AG04450 (cell line): ENCODE measurements at regions not wholly inside any gene's neighbourhood (a gene's known extent, or its start where the extent isn't known, plus 50 kb on each side); places are given as distances from the start of the nearest gene placed in this dataset.

Experiments
- CTCF ChIA-PET: fragments of 300-600, 350-600 bp; formaldehyde crosslinking; extraction: SDS; loops from one replicate; lab custom pipeline; 2022; ENCODE audit warnings: antibody characterized with exemption, inconsistent platforms; lab: Charles Lee
- POLR2A ChIA-PET: fragments of 350-600 bp; formaldehyde crosslinking; extraction: SDS; loops from one replicate; lab custom pipeline; 2021; ENCODE audit warnings: antibody characterized with exemption, inconsistent platforms; lab: Yijun Ruan, JAX
- DNase-seq: peaks from one replicate; pipeline ENCODE4 v3.0.0-alpha.2; 2011; ENCODE audit warnings: low read depth, low spot score
- H3K27ac ChIP-seq: one replicate; pipeline ENCODE4 v1.5.1; 2012; ENCODE audit warnings: low read depth, low read length, control low read depth
- H3K27me3 ChIP-seq: one replicate; pipeline ENCODE4 v1.6.0; 2012; ENCODE audit warnings: low read length; ENCODE audit not compliant: control insufficient read depth, insufficient read depth
- H3K4me3 ChIP-seq: 2 replicates; pipeline ENCODE4 v1.5.1; 2011; ENCODE audit warnings: mild to moderate bottlenecking, low read depth, low read length, control low read depth
- H3K9me3 ChIP-seq: 2 replicates; pipeline ENCODE4 v1.5.1; 2012; ENCODE audit warnings: low read length; ENCODE audit not compliant: control insufficient read depth, insufficient read depth
- TF ChIP-seq, protein P1 (sequence below): IDR thresholded peaks from 2 replicates; pipeline ENCODE4 v1.5.1; 2011; ENCODE audit warnings: low read depth, low read length, control low read depth, inconsistent platforms

GRCh38 chr14:106216679-106217078 is 690.3 kb downstream of the TMEM121 start:
- ChIA-PET CTCF (no interaction called here), POLR2A (no interaction called here)
- TF ChIP-seq, protein P1, sequence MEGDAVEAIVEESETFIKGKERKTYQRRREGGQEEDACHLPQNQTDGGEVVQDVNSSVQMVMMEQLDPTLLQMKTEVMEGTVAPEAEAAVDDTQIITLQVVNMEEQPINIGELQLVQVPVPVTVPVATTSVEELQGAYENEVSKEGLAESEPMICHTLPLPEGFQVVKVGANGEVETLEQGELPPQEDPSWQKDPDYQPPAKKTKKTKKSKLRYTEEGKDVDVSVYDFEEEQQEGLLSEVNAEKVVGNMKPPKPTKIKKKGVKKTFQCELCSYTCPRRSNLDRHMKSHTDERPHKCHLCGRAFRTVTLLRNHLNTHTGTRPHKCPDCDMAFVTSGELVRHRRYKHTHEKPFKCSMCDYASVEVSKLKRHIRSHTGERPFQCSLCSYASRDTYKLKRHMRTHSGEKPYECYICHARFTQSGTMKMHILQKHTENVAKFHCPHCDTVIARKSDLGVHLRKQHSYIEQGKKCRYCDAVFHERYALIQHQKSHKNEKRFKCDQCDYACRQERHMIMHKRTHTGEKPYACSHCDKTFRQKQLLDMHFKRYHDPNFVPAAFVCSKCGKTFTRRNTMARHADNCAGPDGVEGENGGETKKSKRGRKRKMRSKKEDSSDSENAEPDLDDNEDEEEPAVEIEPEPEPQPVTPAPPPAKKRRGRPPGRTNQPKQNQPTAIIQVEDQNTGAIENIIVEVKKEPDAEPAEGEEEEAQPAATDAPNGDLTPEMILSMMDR = no peak
- Histone ChIP-seq H3K27me3 (no peaks in the 10 kb centered on the region), H3K4me3 (no peak overlapping the region), H3K27ac (no peak overlapping the region), H3K9me3 (peaks cover 16% of the 10 kb centered on the region)
- DNase-seq = no peak

- Histone ChIP-seq H3K9me3 (peaks cover 16% of the 10 kb centered on the region), H3K27ac (no peak overlapping the region), H3K4me3 (no peak overlapping the region), H3K27me3 (no peaks in the 10 kb centered on the region)
- DNase-seq = no peak
- POLR2A ChIA-PET = no interaction called here
- CTCF ChIA-PET = no interaction called here
- TF ChIP-seq, protein P1 = no peak
Observed at GRCh38 chr14:106218174-106218573, 691.8 kb downstream of the TMEM121 start.

- H3K27me3 ChIP-seq = no peaks in the 10 kb centered on the region
- no peak for DNase-seq
- peaks cover 27% of the 10 kb centered on the region for H3K9me3 ChIP-seq
- POLR2A ChIA-PET = no interaction called here
- no peak overlapping the region for H3K4me3 ChIP-seq
- CTCF ChIA-PET = no interaction called here
- TF ChIP-seq, protein P1 = no peak
- no peak overlapping the region for H3K27ac ChIP-seq
Observed at GRCh38 chr14:106222311-106222710, 695.9 kb downstream of the TMEM121 start.

DNA sequence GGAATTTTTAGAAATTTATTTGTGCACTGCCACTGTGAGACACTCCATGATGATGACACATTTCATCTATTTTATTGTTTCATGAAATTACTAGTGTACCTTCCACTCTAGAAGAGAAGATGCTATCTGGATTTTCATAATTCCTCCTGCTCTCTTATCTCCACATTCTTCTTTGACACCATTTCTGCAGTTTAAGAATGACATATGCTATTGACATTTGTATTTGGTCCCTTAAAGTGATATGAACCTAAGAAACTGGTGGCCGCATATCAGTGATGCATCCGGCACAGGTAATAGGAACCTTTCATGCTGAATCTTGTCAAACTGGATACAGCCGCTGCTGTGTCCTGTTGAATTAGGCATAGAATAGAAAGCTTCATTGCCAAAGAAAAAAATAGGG is 696.3 kb downstream of the TMEM121 start:
- Histone ChIP-seq H3K27me3 (no peaks in the 10 kb centered on the region), H3K27ac (no peak overlapping the region), H3K4me3 (no peak overlapping the region), H3K9me3 (peaks cover 27% of the 10 kb centered on the region)
- ChIA-PET CTCF (no interaction called here), POLR2A (no interaction called here)
- DNase-seq = no peak
- TF ChIP-seq, protein P1 = no peak

- Histone ChIP-seq H3K4me3 (no peak overlapping the region), H3K27ac (no peak overlapping the region), H3K9me3 (peaks cover 35% of the 10 kb centered on the region), H3K27me3 (no peaks in the 10 kb centered on the region)
- no peak for DNase-seq
- POLR2A ChIA-PET = no interaction called here
- CTCF ChIA-PET = no interaction called here
- TF ChIP-seq, protein P1 = no peak
Observed at GRCh38 chr14:106227793-106228192, 701.4 kb downstream of the TMEM121 start.
